Kidney tubule cell (primary cell): ENCODE measurements at regions not wholly inside any gene's neighbourhood (a gene's known extent, or its start where the extent isn't known, plus 50 kb on each side); places are given as distances from the start of the nearest gene placed in this dataset.

Source experiments
- DNase-seq: peaks from one replicate; pipeline ENCODE4 v3.0.0-alpha.2; 2018; ENCODE audit warnings: low spot score

DNA sequence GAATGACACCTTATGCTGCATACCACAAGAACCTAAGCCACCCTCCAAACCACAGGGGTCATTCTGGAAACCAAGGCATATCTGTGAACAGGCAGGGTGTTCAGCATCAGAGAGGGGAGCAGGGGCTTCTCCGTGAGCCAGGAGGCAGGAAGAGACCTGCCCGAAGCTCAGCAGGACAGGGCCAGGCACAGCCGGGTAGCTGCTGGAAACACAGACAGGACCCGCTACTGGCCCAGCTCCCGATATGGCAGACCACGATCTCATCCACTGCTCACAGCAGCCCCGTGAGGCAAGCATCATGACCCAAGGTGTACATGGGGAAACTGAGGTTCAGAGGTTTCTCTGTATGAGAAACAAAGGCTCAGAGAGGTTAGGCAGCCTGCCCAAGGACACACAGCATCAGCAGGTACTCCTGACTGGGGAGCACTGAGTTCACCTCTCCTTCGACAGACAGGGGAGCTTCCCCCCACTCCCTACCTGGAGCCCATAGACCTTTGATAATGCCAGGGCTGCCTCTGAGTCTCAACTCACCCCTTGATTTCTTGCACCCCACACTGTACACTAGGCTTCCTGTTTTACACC, 317.7 kb downstream of the MATN1 start:
- no peak for DNase-seq

DNA sequence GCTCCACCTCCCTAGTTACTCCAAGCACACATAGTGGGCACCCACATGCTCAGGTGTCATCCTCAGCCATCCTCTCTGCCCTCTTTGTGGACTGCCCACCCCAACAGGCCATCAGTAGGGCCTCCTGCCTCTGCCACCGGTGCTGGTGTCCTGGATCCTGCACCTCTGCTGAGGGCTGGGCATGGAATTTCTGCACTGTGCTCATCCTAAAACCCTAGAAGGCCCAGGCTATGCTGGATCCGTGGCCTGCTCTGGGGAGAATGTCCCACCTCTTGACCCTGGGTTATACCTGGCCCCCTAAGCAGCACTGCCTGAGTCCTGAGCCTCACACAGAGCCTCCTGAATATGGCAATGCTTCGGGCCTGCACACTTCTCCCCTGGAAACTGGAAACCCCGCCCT, 318.3 kb downstream of the MATN1 start:
- no peak for DNase-seq

DNA sequence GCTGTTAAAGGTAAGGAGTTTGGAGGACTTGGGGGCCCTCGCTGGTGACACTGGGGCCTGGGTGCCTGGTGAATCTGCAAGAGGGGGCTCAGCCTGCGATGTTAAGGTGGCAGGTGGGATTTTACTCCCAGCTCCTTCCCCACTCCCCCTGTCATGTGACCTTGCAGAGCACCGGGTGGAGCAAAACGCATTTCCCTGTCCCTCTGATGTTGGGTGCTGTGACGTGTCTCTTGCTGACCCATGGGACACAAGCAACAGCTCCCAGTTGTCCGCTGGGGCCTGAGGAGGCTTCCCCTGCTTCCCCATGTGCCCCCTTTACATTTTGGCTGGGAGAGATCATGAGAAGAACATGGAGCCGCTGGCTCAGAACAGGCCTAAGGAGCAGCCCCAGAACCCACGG, 319.0 kb downstream of the MATN1 start:
- no peak for DNase-seq

DNA sequence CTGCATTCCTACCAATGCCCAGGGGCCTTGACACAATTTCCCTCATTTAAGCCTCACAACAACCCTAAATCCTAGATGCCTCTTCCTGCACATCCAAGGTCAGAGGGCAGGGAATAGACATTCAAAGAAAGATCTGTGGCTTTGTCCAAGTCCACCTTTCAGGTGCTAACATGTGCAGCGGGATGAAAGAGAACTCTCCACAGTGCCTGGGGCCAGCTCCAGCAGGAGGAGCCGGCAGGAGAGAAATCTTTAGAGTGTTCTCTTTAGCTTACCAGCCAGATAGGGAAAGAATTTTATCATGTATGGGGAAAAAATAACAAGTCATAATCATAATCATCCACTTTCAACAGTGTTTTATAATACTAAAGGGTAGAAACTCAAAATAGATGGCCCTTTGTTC, 319.7 kb downstream of the MATN1 start:
- DNase-seq: no peak

DNA sequence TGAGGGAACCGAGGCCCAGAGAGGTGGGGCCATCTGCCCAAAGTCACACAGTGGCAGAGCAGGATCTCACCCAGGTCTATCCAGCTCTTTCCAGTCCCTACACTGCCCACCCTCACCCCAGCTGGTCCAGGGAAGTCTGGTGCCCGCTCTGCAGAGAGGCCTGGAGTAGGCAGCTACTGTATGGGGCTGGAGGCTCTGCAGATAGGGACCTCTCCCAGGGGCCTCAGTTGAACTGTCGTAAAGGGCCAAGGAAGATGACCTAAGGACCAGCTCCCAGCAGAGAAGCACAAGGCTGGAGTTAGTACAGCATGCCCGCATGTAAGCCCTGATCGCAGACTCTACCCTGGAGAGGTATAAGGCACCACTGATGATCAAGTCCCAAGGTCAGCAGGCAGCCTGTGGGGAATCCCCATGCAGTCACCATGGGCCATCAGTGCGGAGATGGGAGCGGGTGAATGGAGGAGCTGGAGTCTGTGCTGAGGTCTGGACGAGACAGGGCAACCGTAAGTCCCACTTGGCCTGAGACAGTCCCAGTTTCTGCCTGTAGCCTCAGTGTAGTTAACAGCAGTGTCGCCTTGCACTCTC, 320.2 kb downstream of the MATN1 start:
- DNase-seq: no peak

DNA sequence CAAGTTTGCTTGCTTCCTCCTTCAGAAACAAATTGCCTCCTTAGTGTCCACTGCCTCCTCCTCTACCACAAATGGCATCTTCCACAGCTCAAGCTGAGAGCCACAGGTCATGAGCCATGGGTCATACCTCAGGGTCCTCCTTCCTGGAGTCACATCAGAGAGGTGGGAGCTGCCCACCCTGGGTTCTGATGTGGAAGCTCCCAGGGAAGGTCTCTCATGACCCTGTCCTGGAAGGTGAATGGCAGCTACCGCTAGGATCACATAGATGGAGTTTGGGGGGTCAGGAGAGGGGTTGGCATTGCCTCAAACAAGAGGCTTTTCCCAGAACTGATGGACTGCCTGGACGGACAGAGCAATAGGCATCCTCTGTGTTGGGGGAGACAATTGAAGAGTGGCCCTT, 321.4 kb downstream of the MATN1 start:
- DNase-seq: no peak

DNA sequence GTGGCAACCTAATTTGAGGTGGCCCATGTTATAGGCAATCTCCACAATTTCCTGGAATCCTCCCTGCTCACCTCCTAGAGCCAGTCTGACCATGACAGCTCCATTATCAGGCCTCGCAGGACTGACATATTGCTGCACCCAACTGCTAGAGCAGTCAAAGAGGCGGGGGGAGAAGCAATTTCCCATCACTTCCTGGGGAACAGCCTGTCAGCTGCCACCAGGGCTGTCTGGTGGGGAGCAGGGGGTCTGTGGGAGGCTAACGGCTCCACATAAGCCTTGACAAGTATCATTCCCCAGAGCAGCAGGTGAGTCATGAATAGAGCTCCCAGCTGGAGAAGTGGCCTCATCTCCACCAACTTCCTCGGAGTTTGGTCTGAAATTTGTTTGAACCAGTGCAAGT, 322.9 kb downstream of the MATN1 start:
- no peak for DNase-seq

DNA sequence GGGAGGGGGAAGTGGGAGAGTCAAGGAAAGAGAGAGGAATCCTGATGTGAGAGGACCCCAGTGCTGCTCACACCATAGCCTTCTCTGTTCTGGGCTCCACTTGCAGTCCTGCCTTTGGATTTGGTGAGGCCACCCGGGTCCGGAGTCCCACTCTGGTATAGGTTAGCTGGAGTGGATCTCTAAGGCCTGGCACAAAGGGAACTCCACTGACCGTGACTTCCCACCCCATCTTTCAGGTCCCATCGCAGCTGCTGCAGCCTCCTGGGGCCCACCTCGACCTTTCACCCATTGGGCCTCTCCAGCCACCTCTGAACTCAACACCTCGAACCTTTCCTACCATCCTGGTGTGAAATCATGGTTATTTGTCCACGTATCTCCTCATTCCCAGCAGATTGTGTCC, 324.4 kb downstream of the MATN1 start:
- no peak for DNase-seq

DNA sequence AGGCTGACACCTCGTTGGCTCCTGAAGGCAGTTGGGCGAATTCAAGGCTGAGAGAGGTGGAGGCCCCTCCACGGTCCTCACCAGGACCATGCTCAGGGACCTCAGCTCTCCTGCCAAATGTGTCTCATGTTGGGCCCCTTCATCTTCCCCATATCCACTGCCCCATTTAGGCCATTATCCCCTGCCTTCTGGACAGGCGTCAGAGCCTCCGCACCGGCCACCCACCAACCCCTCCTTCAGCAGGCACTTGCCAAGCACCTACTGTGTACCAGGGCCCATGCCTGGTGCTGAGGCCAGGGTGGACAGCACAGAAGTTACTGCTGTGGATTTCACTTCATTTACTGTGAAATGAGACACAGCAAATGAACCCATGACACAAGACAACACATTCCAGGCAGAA, 325.8 kb downstream of the MATN1 start:
- DNase-seq: no peak

DNA sequence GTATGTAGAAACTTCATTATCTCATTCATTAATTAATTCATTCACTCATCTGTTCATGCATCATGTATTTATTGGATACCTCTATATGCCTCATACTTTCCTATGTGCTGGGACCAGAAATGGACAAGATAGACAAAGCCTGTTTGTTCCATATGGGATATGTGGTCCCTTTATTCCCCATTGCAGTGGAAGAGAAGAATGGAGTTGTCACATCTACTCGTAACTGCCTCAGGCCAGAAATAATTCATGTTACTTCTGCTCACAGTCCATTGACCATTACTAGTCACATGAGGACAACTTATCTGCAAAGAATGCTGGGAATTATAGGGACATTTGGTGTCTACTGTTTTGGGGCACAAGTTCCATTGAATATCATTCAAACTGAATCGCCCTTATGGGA, 327.8 kb downstream of the MATN1 start:
- DNase-seq: no peak

DNA sequence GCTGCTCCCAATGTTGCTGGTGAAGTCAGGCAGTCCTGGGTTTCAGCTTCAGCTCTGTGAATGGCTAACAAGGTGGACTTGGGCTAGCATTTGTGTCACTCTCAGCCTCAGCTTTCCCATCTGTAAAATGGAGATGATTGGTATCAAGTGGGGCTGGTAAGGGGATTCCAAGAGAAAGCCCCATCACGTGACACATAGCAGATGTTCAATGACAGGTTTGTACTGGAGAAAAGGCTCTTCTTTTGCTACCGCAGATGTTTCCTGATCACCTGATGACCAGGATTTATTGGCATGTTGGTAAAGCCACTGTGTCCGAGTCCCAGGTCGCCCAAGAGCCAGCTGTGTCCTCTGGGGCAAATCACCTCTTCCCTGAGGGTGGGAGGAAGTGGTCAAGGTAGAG, 335.0 kb downstream of the MATN1 start:
- DNase-seq: no peak

DNA sequence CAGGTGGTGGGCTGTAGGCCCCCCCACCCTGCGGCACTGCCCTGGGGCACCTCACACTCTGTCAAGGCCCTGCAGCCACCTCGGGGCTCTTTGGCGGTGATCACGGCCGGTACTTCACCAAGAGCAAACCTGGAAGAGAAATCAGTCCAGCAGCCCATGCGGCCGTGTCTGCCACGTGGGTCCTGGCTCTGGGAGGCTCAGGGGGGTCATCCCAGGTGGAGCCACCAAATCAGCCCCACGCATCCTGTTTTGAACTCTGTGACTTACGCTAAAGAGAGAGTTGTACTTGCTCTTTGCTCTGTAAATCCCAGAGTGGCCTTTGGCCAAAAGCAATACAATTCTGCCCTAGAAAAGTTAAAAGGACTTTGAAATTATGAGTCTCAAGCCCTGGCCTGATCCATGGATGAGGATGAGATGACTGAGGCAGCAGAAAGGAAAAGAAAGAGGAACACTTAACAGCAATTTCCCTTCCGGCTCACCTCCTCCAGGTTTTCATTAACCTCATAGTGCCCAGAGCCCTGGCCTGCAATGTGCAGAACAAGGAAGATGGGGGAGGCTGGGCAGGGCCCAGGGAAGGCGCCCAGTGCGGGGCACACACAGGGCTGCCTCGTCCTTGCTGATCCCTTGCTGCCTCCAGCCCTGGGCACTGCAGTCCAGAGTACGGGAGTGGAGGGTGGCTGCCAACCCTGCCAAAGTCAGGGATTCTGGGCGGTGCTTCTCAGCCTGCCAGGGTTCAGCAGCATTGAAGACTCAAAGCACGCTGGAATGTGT, 337.0 kb downstream of the MATN1 start:
- DNase-seq: no peak

DNA sequence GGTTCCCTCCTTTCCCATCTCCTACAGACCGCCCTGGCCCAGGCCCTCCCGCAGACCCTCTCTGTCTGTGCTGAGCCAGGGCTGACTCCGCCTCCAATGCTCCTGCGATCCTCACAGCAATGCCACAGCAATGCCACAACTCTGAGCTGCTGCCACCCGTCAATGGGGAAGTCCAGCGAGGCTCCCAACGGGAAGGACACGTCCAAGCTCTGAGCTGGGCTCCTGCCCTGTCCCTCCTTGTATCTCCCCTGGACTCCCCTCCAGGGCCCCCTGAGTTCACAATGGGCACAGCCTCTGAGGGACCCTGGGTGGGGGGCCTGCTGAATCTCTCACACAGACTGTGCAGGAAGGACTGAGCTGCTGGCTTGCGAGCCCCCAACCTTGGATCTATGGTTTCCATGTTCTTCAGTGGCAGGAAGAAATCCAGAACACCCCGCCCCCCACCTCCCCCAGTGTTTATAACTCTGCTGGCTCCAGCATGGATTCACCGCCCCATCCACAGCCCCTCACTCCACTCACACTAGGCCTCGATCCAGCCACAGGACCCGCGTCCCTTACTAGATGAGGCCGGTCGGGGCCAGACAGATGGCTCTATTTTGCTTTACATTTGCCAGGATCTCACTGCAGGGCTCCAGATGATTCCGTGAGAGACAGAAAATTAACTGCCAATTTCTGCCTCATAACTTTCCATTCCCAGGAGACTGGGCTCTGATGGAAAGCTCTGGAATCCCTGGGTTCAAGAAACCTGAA, 338.0 kb downstream of the MATN1 start:
- no peak for DNase-seq

DNA sequence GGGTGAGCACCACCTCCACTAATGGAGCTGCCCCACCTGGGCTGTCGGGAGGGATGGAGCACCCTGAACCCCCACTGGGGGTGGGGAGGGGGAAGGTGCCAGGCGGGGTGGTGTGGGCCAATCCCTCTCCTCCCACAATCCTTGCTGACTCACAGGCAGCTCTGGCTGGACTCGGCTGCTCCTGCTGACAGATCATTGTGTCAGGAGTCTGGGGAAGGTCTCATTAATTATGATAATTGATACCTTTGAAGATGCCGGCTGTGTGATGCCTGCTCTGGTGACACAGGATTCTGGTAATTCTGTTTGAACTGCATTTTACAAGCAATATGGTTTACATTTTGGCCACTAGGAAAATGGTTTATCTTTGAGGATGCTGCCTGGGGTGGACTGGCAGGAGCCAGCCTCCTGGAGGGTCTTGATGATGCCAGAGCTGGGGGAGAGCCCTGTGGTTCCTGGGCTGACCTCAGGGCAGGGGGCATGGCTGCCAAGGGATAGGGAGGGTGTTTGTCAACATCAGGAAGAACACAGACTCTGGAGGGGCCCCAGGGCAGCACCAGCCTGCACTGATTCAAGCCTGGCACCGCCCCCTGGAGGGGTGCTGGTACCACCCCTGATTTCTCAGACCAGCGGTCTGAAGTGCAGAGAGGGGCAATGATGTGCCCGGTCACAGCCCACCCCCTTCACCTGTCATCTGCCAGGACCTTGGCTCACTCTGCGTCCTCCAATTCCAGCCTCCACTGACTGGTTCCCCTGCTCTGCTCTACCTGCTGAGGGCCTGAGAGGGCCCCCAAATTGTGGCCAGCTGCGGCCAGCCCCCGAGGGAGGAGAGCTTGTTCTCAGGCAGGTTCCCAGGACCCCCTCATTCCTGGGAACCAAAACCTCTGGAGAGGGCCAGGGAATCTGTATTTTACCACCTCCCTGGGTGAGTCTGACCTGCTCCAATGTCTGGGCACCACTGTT, 338.8 kb downstream of the MATN1 start:
- no peak for DNase-seq

DNA sequence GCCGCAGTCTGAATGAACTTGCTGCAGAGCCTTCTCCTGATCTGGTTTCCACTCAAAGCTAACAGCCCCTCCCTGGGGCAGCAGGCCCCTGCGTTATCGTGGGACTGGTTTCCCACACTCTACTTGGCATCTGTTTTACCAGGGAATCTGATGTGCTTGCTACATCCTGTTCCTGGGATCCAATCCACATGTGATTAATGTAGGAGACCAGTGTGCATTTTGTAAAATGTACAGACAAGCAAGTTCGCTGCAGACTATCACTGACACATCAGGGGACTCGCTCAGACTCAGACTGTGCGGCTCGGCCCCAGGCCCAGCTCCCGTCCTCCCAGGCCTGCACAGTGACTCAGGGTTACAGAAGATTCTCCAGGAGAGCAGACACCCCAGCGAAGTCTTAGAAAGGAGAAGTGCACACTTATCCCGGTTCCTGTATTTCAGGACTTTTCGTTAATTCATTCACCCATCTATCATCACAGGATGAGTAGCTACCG, 340.1 kb downstream of the MATN1 start:
- DNase-seq: no peak

DNA sequence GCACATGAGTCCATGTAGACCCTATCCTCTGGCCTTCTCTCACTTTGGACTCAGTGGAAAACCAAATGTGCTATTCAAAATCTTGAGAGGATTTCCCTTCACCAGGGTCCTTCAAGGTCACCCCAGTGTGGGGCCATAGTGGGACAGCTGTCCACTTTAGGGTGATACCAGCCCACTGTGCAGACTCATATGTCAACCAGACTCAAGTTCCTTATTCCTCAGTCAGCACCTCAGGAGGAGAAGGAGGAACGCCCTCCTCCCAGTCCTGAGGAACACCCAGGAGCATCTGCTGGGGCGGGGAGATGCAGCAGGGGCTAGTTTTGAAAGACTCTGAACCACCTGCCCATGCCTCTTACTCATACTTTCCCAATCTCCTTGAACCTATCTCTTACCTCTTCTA, 340.9 kb downstream of the MATN1 start:
- no peak for DNase-seq

DNA sequence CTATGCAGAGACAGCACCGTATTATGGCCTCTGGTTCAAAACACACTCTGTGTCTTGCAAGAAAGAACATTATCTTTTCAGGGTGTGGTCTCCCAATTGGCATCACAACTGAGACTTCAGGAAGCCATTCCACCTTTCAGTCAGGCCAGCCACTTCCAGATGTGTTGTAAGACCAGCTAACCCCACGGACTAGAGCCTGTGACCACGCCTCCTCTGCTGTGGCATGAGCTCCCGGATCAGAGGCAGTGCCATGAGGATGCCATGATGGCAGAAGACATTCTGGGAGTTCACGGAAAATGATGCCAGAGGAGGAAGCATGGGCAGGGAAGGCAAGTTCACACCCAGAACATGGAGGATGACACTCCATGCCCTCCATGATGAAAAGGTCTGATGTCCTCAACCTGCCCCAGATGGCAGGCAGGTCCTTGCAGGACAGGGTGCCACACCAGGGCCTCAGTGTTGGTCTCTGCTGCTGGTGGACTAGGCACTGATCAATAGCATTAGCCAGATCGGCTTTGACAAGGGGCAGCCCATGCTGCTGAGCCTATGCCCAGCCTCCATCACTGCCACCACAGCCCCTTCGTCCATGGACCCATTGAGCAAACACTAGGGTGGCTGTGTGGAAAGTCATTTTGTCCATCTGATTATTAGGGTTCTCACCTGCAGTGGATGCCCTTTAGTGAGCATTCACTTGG, 341.6 kb downstream of the MATN1 start:
- DNase-seq: no peak

DNA sequence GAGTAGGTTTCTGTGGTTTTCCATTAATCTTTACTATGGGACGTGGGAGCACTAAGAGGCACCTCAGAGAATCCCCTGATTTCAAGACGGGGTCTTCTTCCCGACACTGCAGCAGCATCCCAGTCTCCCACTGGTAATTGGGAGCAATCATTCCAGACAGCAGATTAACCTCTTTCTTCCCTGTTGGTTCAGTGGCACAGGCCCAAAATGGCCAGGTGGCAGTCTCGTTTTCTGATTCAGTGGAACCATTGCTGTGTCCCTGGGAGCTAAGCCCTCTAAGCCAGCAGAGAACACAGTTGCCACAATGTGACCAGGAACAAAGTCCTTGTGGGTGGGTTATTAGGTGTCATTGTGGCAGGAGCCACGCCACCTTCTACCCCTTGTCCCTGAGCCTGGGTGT, 342.1 kb downstream of the MATN1 start:
- no peak for DNase-seq

DNA sequence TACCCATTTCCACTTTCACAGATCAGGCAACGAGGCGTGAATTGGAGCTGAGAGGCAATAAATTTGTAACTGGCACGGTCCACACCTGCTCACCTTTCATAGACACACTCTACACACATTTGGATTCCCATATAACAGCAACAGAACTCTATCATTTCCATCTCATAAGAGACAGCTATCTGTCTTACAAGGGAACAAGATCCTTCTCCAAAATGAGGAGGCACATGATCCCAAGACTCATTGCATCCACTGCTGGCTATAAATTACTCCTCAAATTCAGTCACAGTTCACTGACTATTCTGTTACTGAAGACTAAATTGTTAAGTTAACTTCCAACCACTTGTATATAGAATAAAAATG, 342.8 kb downstream of the MATN1 start:
- DNase-seq: no peak

DNA sequence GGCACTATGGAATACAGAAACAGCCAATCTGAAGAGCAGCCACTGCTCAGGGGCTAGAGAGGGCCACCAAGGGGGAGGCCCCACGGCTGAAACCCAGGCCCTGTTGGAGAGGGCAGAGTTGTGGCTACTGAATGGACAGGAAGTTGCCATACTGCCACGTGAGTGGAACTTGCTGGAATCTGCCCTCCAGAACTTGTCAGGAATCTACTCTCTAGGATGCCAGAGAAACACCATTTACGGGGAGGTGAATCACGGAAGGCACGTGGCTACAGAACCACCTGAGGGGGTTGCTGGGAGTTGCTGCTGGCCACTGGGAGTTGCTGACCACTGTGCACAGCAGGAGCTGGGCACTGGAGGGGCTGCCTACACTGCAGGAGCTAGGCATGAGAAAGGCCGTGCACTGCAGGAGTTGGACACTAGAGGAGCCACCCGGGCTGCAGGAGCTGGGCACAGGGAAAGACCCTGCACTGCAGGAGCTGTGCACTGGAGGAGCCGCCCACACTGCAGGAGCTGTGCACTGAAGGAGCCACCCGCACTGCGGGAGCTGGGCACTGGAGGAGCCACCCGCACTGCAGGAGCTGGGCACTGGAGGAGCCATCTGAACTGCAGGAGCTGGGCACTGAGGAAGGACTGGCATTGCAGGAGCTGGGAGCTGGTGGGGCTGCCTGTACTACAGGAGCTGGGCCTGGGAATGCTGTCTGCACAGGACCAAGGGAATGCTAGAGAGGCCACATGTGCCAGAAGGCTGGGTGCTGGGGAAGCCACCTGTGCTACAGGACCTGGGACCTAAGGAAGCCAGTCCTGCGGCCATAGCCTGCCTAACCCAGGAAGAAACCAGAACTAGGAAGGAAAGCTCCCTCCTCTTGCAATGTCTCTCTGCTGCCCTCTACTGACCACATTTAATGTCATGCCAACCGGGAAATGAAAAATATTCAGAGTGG, 343.4 kb downstream of the MATN1 start:
- DNase-seq: peak; percentile 73
